GM18502 (cell line): ENCODE measurements at regions not wholly inside any gene's neighbourhood (a gene's known extent, or its start where the extent isn't known, plus 50 kb on each side); places are given as distances from the start of the nearest gene placed in this dataset.

Source experiments
- ATAC-seq: cut with Tn5 transposase; IDR thresholded peaks from one replicate; pipeline ENCODE4 v1.9.1; 2021; ENCODE audit warnings: mild to moderate bottlenecking; ENCODE audit not compliant: unreplicated experiment, poor library complexity

DNA sequence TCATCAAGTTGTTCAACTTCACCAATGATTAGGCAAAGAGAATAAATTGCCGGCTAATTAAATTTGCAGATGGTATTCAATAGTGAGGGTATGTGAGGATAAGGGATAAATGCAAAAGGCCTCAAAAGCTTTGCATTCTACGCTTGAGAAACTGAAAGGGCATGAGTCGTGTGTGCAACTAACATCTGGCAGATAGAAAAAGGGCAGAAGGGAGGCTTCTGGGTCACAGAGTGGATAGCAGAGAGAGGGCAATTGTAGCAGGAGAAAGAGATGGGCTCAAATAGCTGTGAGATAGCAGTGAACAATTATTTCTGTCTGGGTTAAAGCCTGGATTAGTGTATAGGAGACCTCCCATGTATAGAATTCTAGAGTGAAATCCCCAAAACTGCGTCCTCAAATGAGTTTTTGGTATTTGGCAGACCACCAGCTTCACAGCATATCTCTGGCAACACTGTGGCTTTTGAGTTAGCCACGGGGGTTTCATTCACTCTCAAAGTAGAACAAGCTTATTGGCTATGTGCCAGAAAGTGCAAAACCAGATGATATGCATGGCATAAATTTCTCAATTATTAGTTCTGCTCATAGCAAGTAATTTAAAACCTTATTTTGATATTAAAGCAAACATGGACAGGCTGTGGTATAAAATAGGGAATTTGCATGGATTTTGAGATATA, 586.3 kb downstream of the BRINP1 start:
- ATAC-seq: no peak

DNA sequence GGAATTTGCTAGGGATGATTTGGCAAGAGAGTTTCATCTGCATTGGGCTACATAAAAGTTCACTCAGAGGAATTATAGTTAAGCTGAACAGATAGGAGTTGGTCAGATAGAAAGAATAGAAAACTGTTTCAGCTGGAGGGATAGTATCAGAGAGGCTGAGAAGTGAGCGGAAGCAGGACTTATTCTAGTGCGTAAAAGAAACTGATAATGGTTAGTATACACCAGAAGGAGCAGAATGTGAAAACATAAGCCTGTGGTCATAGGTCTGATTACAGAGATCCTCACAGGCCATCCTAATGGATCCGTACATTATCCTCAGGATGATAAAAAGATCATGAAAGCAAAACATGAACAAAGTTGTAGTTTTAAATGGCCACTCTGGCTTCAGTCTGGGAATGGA, 585.2 kb downstream of the BRINP1 start:
- no peak for ATAC-seq

DNA sequence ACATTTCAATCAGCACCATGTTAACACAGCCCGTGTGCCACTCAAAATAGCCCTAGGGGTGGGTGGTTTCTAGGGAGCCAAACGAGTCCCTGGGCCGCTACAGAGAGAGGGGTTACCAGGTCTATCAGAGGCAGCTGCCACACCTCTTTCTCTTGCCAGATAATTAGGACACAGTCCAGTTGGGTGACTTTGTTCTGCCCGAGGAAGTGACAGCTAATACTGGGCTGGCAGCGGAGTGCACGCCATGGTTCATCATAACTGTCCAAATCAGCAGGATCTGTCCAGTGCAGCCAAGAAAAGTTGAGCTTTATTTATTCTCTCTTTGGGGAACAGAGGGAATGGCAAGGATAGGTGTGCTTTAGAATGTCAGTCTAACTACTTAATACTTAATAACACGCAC, 583.8 kb downstream of the BRINP1 start:
- no peak for ATAC-seq

DNA sequence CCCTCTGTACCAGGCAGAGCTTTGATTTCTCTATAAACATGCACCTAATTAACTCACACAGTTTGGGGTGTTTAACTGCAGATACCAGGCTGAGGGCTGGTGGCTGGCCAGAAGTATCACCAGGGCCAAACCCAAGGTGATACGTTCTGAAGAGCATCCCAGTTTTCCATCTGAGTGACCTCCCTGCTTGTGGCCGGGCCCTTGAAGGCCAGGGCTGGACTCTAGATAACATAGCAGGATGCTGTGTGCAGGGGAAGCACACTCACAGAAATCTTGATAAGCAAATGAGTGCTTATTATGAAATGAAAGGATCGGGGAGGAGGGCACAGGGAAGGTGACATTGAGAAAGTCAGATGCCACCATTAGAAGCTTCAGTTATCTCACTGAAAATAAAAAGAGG, 582.4 kb downstream of the BRINP1 start:
- no peak for ATAC-seq

DNA sequence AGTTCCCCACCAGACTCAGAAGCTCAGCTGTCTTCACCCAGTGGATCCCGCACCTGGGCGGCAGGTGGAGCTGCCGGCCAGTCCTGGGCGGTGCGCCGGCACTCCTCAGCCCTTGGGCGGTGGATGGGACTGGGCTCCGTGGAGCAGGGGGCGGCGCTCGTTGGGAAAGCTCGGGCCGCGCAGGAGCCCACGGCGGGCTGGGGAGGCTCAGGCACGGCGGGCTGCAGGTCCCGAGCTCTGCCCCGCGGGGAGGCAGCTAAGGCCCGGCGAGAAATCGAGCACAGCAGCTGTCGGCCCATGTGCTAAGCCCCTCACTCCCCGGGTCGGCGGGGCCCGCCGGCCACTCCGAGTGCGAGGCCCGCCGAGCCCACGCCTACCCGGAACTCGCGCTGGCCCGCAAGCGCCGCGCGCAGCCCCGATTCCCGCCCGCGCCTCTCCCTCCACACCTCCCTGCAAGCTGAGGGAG, 560.0 kb downstream of the BRINP1 start:
- no peak for ATAC-seq

DNA sequence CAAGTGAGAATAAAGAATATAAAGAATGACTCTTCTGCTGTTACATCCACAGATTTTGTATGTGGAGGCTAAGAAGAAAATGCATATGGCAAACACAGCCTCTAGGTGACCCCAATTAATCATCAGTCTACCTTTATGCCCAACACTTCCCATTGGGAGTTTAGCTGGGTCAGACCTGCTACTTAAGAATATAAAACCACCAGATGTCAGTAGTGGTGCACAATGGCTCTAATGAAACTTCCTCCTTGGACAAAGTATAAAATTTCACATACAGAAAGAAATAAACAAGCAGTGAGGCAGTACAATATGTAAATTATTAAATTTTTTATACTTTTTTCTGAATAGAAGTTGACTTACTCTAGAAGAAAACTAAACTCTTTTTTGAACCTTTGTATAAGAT, 539.9 kb downstream of the BRINP1 start:
- no peak for ATAC-seq

DNA sequence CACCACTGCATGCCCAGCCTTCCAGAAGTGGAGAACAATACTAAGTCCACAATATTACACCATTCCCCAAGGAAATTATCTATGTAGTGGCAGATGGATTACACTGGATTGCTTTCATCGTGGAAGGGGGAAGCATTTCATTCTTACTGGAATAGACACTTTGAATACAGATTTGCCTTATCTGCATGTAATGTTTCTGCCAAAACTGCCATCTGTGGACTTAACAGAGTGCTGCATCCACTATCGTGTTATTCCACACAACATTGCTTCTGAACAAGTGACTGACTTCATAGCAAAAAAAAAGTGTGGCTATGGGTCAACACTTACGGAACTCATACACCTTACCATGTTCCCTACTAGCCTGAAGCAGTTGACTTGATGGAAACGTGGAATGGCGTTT, 536.9 kb downstream of the BRINP1 start:
- no peak for ATAC-seq

DNA sequence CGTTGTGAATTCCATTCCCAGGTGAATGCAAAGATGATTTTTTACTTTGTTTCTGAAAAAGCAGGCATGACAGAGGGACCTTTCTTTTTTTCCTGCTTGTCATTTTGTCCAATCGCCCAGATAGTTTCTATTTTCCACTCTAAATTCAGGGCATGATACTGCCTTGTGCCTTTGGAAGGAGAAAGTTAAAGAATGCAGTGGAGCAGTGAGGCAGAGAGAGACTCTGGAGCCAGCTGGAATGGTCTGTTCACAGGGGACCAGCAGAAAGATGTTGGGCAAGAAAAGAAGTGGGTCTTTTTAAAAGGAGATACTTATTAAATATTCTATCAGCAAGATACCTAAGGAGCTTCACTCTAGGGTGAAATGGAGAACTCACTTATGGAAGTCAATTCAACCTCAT, 532.3 kb downstream of the BRINP1 start:
- ATAC-seq: no peak

DNA sequence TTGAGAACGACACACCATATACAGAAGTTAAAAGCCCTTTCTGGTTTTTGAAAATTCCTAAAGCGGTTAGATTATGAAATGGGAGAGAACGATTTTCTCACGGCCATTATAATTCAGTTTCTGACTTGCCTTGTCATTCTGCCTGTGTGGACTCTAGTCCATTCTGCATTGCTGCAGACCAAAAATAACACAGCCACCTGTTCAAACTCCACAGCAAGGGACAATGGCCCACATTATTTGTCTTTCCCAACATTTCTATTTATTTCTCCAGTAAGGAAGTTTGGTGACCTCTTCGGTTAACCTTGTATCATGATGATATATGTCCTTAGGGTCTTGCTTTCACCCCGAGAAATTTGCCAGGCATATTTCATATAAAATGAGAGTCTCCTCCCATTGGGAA, 497.7 kb downstream of the BRINP1 start:
- no peak for ATAC-seq

DNA sequence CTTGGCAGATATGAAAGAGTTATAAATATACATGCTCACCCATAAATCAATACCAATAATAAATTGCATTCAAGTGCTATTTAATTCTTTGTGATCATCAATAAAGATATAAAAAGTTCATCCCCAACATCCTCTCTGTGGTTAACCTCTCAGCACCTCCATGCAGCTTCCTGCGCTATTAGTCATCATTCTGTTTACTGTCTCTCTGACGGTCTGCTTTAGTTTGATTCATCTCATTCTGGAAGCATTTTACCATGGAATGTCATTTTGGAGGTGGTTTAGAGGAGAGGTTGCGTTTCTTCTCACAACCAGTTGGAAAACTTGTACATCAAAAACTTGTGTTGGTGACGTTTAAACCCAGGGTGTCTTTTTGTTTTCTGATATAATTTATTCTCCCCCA, 486.6 kb downstream of the BRINP1 start:
- ATAC-seq: no peak

DNA sequence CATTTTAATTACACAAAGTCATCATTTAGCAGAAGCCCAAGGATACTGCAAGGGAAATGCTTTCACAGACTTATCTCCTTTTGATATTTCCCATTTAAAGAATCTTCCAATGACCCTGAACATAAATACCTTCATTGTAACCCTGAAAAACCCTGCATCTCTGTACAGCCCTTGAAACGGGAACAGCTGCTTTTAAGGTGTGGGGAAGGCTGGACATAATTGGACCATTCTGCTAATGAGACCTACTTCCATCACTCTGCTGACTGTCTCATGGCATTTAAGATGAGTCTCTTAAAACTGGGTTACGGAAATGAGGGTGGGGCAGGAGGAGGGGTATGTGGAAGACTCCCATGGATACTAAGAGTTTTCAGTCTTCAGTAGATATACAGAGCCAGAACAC, 485.8 kb downstream of the BRINP1 start:
- no peak for ATAC-seq

DNA sequence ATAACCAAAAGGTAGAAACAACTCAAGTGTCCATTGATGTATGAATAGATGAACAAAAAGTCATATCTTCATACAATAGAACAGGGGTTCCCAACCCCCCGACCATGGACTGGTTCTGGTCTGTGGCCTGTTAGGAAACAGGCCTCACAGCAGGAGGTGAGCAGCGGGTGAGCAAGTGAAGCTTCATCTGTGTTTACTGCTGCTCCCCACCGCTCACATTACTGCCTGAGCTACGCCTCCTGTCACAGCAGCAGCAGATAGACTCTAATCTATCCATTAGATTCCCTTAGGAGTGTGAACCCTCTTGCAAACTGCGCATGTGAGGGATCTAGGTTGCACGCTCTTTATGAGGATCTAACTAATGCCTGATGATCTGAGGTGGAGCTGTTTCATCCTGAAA, 478.0 kb downstream of the BRINP1 start:
- ATAC-seq: no peak

DNA sequence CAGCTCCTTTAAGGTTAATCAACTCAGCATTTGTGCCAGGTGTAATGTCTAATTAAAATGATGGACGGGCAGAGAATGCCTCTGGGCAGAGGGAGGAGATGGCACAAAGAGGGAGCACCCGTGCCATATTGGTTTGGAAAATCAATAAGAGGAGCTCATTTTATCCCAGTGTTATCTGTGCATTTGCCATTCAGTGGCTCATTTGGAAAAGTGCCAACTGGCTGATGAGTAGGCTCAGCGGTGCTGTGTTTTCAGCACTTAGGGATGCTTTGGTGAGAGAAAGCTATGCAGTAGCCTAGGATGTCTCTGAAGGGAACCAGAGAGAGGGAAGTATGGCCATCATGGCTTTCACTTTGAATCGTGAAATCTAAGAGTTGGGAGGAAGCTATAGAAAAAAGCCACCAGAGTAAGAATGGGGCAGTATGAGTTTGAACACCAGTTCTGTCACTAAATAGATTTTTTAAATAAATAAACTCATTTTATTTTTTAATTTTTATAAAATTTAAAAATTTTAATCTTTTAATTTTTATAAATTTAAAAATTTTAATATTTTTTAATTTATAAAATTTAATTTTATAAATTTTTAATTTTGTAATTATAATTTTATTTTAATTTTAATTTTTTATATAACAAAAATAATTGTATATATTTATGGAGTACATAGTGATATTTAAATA, 472.8 kb downstream of the BRINP1 start:
- ATAC-seq: no peak

DNA sequence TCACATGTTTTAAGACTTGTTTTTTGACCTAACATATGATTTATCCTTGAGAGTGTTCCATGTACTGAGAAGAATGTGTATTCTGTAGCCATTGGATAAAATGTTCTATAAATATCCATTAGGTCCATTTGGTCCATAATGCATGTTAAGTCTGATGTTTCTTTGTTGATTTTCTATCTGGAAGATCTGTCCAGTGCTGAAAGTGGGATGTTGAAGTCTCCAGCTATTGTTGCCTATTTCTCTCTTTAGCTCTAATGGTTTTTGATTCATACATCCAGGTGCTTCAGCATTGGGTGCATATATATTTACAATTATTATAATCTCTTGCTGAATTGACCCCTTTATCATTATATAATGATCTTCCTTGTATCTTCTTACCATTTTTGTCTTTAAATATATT, 451.1 kb downstream of the BRINP1 start:
- ATAC-seq: no peak

DNA sequence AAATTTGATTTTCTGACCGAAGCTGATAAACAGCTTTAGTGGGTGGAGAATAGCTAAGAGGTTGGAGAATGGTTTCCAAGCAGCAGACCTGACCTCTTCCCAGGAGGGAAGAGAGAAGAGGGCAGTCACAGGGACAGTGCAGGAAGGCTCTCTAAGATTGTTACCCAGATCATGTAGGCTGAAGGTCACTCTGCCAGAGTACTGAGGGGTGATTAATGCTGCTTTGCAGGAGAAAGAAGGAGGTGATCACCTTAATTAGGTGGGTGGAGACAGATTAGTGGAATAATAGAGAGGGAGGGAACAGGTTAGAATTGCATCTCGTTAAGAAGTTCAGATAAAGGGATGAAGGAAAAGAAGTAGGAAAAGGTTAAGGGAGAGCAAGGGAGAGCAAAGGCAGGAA, 440.5 kb downstream of the BRINP1 start:
- ATAC-seq: no peak

DNA sequence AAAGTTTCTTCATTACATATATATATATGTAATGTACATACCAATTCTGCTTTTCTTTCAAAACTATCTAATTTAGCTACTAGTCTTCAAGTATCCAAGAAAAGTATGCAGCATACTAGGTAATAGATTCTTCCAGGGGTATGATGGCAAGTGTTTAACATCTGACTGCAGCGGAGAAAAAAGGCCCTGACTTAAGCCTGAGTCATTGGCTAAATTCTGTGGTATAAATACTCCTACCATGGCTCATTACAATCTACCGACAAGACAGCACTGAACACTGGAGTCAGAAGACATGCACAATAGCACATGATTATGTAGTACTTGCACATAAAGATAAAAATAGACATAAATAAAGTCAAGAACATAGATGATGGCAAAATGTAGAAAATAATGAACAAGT, 439.9 kb downstream of the BRINP1 start:
- ATAC-seq: no peak

DNA sequence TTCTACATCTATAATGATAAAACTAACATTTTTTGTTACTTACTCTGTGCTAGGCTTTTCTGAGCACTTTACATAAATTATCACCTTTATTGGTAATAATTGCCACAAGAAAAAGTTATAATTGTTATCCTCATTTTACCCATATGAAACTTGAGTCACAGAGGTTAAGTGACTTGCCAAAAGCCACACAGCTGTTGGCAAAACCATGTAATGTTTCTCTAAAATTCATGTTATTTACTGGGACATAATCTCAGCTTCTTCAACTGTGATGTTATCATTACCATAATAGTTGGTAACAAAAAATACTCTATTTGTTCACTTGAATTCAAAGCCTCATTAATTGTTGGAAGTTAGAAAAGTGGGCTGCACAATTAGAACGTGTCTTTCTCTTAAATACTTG, 437.3 kb downstream of the BRINP1 start:
- no peak for ATAC-seq

DNA sequence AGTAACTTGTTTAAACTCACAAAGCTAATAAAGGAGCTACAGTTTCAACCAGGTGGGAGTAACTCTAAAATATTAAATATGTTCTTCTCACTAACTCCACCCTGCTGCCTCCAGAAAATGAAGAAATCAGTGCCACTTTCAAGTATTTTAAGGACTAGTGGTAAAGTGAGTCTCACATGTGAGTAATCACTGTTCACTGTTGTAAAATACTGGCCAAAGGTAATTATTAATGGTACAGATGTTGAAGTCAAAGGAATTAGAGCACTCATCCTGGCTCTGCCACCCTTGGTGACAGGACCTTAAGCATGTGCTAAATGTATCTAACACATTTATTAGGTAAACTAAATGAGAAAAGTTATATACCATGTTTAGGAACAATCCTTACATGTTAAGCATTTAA, 430.7 kb downstream of the BRINP1 start:
- ATAC-seq: no peak

DNA sequence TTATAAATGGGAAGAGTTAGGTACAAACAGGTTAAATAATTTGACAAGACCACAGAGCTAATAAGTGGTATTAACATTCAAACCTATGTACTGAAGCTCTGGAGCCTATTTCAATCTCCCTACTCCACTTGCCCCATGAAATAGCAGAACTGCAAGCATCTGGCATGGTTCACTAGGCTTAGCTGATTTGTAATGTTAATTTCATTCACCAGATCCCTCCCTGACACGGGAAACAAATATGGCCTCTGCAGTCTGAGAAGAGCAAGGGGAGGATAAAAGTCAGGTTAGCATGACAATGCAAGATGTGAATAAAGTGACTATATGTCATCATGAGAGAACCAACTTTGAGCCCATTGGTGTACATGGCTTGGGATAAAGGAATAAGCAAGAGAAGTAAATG, 428.8 kb downstream of the BRINP1 start:
- no peak for ATAC-seq

DNA sequence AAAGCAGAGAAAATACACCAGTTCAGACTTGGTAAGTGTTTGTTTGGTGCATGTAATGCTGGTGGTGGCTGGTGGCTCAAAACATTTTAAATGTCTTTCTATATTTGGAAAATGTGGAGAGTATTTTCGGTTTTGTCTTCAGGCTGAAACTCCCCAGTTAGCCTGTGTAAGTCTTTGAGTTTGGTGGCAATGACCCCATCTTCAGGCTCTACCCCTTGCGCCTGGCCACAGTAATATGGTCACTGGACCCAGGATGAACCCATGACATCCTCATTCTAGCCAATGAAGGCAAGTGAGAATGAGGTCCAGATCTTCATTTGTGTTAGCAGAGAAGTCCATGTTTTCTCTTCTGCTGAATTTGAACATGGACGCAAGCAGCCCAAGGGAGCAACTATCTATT, 422.6 kb downstream of the BRINP1 start:
- no peak for ATAC-seq

DNA sequence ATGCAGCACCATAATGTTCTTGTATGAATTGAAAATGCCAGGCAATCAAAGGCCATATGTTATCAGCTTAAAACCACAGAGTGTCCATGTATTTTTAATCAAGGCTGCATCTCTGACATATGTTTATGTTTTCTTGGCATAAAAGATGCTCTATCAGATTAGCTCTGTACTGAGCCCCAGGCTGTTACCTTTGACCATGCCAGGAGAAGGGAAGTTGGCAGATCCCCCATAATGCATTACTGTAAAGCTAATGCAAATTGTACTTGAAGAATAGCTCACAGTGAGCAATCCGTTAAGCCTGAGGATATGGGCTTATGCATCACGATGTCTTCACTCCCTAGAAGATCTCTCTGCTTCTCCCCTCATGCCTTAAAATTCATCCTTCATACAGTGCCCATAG, 414.4 kb downstream of the BRINP1 start:
- no peak for ATAC-seq

DNA sequence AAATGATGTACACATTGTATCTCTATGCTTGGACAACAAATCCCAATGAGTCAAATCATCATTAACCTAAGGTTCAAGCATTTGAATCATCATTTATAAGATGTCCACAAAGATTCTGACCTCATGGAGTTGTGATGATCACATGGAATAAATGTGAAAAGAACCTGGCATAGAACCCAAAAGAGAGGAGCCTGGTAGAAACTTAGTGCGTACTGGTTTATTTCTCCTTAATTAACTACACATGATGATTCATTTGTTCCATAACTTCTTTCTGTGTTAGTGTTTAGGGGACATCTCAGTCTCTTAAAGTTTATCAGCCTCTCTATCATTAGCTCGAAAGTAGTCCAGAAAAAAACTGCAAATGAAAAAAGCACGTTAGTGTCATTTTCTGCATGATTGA, 411.6 kb downstream of the BRINP1 start:
- no peak for ATAC-seq
